Glutamatergic neuron (in vitro differentiated cells): ENCODE measurements at regions not wholly inside any gene's neighbourhood (a gene's known extent, or its start where the extent isn't known, plus 50 kb on each side); places are given as distances from the start of the nearest gene placed in this dataset.

Source experiments
- DNase-seq: peaks from one replicate; pipeline ENCODE4 v3.0.0; 2022
- H3K27ac Mint-ChIP-seq: one replicate; pipeline ENCODE4 v1.8.0; 2020; ENCODE audit warnings: mild to moderate bottlenecking, mixed read lengths, inconsistent platforms; ENCODE audit not compliant: unreplicated experiment
- H3K27me3 Mint-ChIP-seq: one replicate; pipeline ENCODE4 v1.8.0; 2020; ENCODE audit warnings: mild to moderate bottlenecking, moderate library complexity, mixed read lengths, inconsistent platforms; ENCODE audit not compliant: unreplicated experiment
- H3K36me3 Mint-ChIP-seq: one replicate; pipeline ENCODE4 v1.8.0; 2020; ENCODE audit warnings: mild to moderate bottlenecking, mixed read lengths, inconsistent platforms; ENCODE audit not compliant: unreplicated experiment
- H3K4me1 Mint-ChIP-seq: one replicate; pipeline ENCODE4 v1.8.0; 2020; ENCODE audit warnings: mild to moderate bottlenecking, low read depth, mixed read lengths, inconsistent platforms; ENCODE audit not compliant: unreplicated experiment
- H3K4me3 Mint-ChIP-seq: one replicate; pipeline ENCODE4 v1.8.0; 2020; ENCODE audit warnings: mild to moderate bottlenecking, mixed read lengths, inconsistent platforms; ENCODE audit not compliant: unreplicated experiment
- H3K9me3 Mint-ChIP-seq: one replicate; pipeline ENCODE4 v1.8.0; 2020; ENCODE audit warnings: mild to moderate bottlenecking, moderate library complexity, mixed read lengths, inconsistent platforms; ENCODE audit not compliant: unreplicated experiment
- TF ChIP-seq, protein P1 (sequence below): fragments of 200-600 bp; sonication (generic); IDR thresholded peaks from one replicate; pipeline ENCODE4 v1.5.0; 2021; ENCODE audit not compliant: partially characterized antibody, unreplicated experiment

GRCh38 chr9:23551929-23552707, 273.9 kb downstream of the ELAVL2 start:
- H3K9me3 Mint-ChIP-seq = peaks cover 22% of the 10 kb centered on the region
- no peak for DNase-seq
- TF ChIP-seq, protein P1, sequence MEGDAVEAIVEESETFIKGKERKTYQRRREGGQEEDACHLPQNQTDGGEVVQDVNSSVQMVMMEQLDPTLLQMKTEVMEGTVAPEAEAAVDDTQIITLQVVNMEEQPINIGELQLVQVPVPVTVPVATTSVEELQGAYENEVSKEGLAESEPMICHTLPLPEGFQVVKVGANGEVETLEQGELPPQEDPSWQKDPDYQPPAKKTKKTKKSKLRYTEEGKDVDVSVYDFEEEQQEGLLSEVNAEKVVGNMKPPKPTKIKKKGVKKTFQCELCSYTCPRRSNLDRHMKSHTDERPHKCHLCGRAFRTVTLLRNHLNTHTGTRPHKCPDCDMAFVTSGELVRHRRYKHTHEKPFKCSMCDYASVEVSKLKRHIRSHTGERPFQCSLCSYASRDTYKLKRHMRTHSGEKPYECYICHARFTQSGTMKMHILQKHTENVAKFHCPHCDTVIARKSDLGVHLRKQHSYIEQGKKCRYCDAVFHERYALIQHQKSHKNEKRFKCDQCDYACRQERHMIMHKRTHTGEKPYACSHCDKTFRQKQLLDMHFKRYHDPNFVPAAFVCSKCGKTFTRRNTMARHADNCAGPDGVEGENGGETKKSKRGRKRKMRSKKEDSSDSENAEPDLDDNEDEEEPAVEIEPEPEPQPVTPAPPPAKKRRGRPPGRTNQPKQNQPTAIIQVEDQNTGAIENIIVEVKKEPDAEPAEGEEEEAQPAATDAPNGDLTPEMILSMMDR = no peak
- H3K27ac Mint-ChIP-seq = peak overlapping the region; percentile 97
- peaks cover 70% of the 10 kb centered on the region for H3K4me1 Mint-ChIP-seq
- H3K4me3 Mint-ChIP-seq = peak overlapping the region; percentile 61
- H3K36me3 Mint-ChIP-seq = peaks cover 2% of the 10 kb centered on the region
- H3K27me3 Mint-ChIP-seq = peaks cover 12% of the 10 kb centered on the region

- Mint-ChIP-seq H3K36me3 (no peaks in the 10 kb centered on the region), H3K4me1 (peaks cover 70% of the 10 kb centered on the region)
Observed at GRCh38 chr9:23552876-23553601, 273.0 kb downstream of the ELAVL2 start.

GRCh38 chr9:23554686-23555085, 271.4 kb downstream of the ELAVL2 start:
- H3K27me3 Mint-ChIP-seq = peaks cover 11% of the 10 kb centered on the region
- DNase-seq = no peak
- peaks cover 22% of the 10 kb centered on the region for H3K9me3 Mint-ChIP-seq
- no peak overlapping the region for H3K4me3 Mint-ChIP-seq
- H3K27ac Mint-ChIP-seq = no peak overlapping the region
- H3K36me3 Mint-ChIP-seq = no peaks in the 10 kb centered on the region
- peaks cover 62% of the 10 kb centered on the region for H3K4me1 Mint-ChIP-seq
- TF ChIP-seq, protein P1 = no peak

More at GRCh38 chr9:23552876-23553601, 273.0 kb downstream of the ELAVL2 start:
- Mint-ChIP-seq H3K4me3 (no peak overlapping the region), H3K27me3 (peaks cover 12% of the 10 kb centered on the region), H3K27ac (peak overlapping the region; percentile 97), H3K9me3 (peaks cover 22% of the 10 kb centered on the region)
- TF ChIP-seq, protein P1 = no peak
- no peak for DNase-seq

GRCh38 chr9:23555851-23556250, 270.2 kb downstream of the ELAVL2 start:
- Mint-ChIP-seq H3K4me3 (peak overlapping the region; percentile 13), H3K27ac (peak overlapping the region; percentile 49), H3K9me3 (peaks cover 15% of the 10 kb centered on the region), H3K4me1 (peaks cover 51% of the 10 kb centered on the region), H3K36me3 (no peaks in the 10 kb centered on the region), H3K27me3 (peaks cover 10% of the 10 kb centered on the region)
- TF ChIP-seq, protein P1 = no peak
- no peak for DNase-seq

DNA sequence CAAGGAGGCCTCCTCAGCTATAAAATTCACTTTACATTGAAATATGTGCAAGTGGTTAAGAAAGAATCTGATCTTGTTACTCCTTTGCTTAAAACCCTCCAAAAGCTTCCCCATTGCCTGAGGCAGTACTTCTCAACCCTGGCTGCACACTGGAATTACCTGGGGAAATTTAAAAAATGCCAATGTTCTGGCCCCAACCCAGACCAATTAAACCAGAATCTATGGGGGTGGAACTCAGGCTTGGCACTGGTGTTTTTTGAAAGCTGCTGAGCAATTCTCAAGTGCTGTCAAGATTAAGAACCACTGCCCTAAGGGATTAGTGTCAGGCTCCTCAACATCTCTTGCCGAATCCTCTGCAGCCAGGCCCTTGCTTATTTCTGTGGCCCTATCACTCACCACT, 269.6 kb downstream of the ELAVL2 start:
- Mint-ChIP-seq H3K4me1 (peaks cover 45% of the 10 kb centered on the region), H3K36me3 (no peaks in the 10 kb centered on the region), H3K9me3 (peaks cover 9% of the 10 kb centered on the region), H3K4me3 (no peak overlapping the region), H3K27me3 (peaks cover 5% of the 10 kb centered on the region), H3K27ac (peak overlapping the region; percentile 49)
- TF ChIP-seq, protein P1 = no peak
- DNase-seq = no peak
